HUES48 (cell line): ENCODE measurements at regions not wholly inside any gene's neighbourhood (a gene's known extent, or its start where the extent isn't known, plus 50 kb on each side); places are given as distances from the start of the nearest gene placed in this dataset.

Source experiments
- H3K27ac ChIP-seq: one replicate; pipeline ENCODE4 v1.7.0; 2013; ENCODE audit warnings: low read depth, low read length, inconsistent platforms
- H3K27me3 ChIP-seq: 2 replicates; pipeline ENCODE4 v1.6.1; 2013; ENCODE audit warnings: mild to moderate bottlenecking, low read length; ENCODE audit not compliant: control insufficient read depth, insufficient read depth
- H3K36me3 ChIP-seq: 2 replicates; pipeline ENCODE4 v1.6.1; 2013; ENCODE audit warnings: low read length; ENCODE audit not compliant: control insufficient read depth, insufficient read depth
- H3K4me1 ChIP-seq: 2 replicates; pipeline ENCODE4 v1.6.1; 2013; ENCODE audit warnings: mild to moderate bottlenecking, low read length; ENCODE audit not compliant: control insufficient read depth, insufficient read depth
- H3K4me3 ChIP-seq: 2 replicates; pipeline ENCODE4 v1.5.1; 2013; ENCODE audit warnings: mild to moderate bottlenecking, low read depth, low read length
- H3K9ac ChIP-seq: 2 replicates; pipeline ENCODE4 v1.6.1; 2013; ENCODE audit warnings: mild to moderate bottlenecking, low read depth, low read length, moderate library complexity
- H3K9me3 ChIP-seq: 2 replicates; pipeline ENCODE4 v1.6.1; 2013; ENCODE audit warnings: low read length; ENCODE audit not compliant: control insufficient read depth, insufficient read depth

- Histone ChIP-seq H3K27ac (no peak overlapping the region), H3K36me3 (no peaks in the 10 kb centered on the region), H3K4me3 (no peak overlapping the region), H3K4me1 (peaks cover 4% of the 10 kb centered on the region; the same call in 1 of the 2 replicates), H3K9me3 (no peaks in the 10 kb centered on the region), H3K9ac (no peak overlapping the region), H3K27me3 (no peaks in the 10 kb centered on the region)
Measured at GRCh38 chr7:13188922-13189321, 501.5 kb downstream of the ARL4A start.

GRCh38 chr7:13189668-13190067 is 502.2 kb downstream of the ARL4A start:
- Histone ChIP-seq H3K9ac (no peak overlapping the region), H3K4me1 (peaks cover 4% of the 10 kb centered on the region; the same call in 1 of the 2 replicates), H3K36me3 (no peaks in the 10 kb centered on the region), H3K27me3 (no peaks in the 10 kb centered on the region), H3K27ac (no peak overlapping the region), H3K9me3 (no peaks in the 10 kb centered on the region), H3K4me3 (no peak overlapping the region)

DNA sequence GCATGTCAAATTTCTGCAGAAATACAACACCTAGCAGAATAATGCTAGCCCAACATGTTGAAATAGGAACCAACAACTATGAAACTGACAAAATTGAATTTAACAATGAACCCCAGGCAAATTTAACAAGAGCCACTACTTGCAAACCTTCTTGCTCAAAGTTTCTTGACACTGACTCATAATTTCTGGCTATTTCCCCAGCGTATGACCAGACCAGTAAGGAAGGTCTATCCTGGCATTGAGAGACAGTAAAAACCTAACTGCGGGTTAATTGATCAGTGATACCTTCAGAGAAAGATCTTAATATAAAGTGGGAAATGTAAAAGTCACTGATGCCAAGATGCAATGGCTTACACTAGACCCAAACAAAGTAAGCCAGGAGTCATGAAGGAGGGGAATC is 510.1 kb downstream of the ARL4A start:
- Histone ChIP-seq H3K9ac (no peak overlapping the region), H3K27ac (no peak overlapping the region), H3K36me3 (no peaks in the 10 kb centered on the region)

DNA sequence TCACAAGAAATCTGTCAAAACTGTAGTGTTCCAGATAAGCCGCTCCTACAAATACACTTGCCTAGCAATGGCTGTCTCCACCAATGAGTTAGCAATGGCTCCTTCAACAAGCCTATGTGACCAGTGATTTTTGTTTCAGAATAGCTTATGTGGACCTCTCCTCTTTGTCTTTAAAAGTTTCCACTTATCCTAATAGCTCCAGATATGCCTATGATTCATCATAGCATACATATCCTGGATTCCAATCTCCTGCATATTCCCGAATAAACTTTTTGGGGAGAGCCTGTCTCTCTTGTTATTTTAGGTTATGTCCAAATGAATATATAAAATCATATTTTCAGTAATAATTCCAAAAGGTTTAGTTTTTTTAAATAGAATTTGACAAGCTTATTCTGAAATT is 510.6 kb downstream of the ARL4A start:
- Histone ChIP-seq H3K9ac (no peak overlapping the region), H3K9me3 (no peaks in the 10 kb centered on the region), H3K36me3 (no peaks in the 10 kb centered on the region), H3K4me3 (no peak overlapping the region), H3K4me1 (no peaks in the 10 kb centered on the region), H3K27ac (no peak overlapping the region), H3K27me3 (no peaks in the 10 kb centered on the region)

More for the DNA sequence above, 510.1 kb downstream of the ARL4A start:
- Histone ChIP-seq H3K4me3 (no peak overlapping the region), H3K4me1 (no peaks in the 10 kb centered on the region), H3K27me3 (no peaks in the 10 kb centered on the region), H3K9me3 (no peaks in the 10 kb centered on the region)

DNA sequence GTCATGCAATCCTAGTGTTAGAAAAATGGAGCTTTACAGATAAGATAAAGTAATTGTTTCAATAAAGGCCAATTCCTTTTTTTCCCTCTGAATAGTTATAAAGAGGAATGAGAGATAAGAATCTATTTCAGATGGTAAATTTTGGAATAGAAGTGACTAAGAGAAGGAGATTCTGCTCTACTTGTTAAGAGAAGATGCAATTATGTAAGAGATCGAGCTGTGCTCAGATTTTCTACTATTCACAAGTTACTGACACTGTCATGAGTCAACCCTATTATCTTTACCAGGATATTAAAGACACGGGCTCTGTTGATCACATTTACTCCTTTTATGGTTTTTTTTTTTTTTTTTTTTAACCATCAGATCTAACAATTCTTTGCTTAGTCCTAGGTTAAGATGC is 511.3 kb downstream of the ARL4A start:
- no peaks in the 10 kb centered on the region for H3K27me3 ChIP-seq
- no peaks in the 10 kb centered on the region for H3K4me1 ChIP-seq
- no peak overlapping the region for H3K9ac ChIP-seq
- H3K27ac ChIP-seq: no peak overlapping the region
- H3K36me3 ChIP-seq: no peaks in the 10 kb centered on the region
- no peaks in the 10 kb centered on the region for H3K9me3 ChIP-seq
- H3K4me3 ChIP-seq: no peak overlapping the region

GRCh38 chr7:13201628-13202027 is 514.2 kb downstream of the ARL4A start:
- H3K9me3 ChIP-seq: no peaks in the 10 kb centered on the region
- no peaks in the 10 kb centered on the region for H3K36me3 ChIP-seq
- no peak overlapping the region for H3K9ac ChIP-seq
- no peak overlapping the region for H3K4me3 ChIP-seq
- H3K27me3 ChIP-seq: no peaks in the 10 kb centered on the region
- no peak overlapping the region for H3K27ac ChIP-seq
- H3K4me1 ChIP-seq: no peaks in the 10 kb centered on the region

DNA sequence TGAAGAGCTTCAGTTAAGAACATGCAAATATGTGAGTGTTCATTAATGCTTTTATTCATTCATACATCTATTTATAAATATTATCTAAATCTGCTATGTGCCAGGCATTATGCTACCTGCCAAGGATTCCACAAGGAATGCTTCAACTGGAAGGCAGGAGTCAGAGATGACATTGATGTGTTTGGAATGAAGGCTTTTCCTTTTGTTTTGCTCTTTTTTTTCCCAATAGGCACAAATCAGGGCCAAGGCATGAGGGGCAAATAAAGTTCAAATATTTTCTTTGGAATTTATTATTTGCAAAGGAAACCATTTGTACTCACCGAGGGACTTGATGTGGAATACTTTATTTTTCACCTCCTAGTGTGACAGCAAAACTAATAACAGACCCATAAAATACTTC is 530.3 kb downstream of the ARL4A start:
- no peaks in the 10 kb centered on the region for H3K36me3 ChIP-seq

GRCh38 chr7:13225068-13225467 is 537.6 kb downstream of the ARL4A start:
- Histone ChIP-seq H3K4me1 (no peaks in the 10 kb centered on the region), H3K9ac (no peak overlapping the region), H3K27ac (no peak overlapping the region), H3K4me3 (no peak overlapping the region), H3K27me3 (no peaks in the 10 kb centered on the region), H3K36me3 (no peaks in the 10 kb centered on the region), H3K9me3 (no peaks in the 10 kb centered on the region)

More for the DNA sequence above, 530.3 kb downstream of the ARL4A start:
- Histone ChIP-seq H3K4me1 (no peaks in the 10 kb centered on the region), H3K4me3 (no peak overlapping the region), H3K9me3 (no peaks in the 10 kb centered on the region), H3K27me3 (no peaks in the 10 kb centered on the region), H3K27ac (no peak overlapping the region), H3K9ac (no peak overlapping the region)

DNA sequence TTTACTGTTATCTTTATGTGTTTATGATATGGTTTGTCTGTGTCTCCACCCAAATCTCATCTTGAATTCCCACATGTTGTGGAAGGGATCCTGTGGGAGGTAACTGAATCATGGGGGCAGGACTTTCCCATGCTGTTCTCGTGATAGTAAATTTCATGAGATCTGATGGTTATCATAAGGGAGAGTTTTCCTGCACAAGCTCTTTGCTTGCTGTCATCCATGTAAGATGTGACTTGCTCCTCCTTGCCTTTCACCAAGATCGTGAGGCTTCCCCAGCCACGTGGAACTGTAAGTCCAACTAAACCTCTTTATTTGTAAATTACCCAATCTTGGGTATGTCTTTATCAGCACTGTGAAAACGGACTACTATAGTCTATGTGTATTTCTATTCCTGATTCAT is 539.0 kb downstream of the ARL4A start:
- no peaks in the 10 kb centered on the region for H3K27me3 ChIP-seq
- H3K27ac ChIP-seq: no peak overlapping the region
- H3K9me3 ChIP-seq: no peaks in the 10 kb centered on the region
- no peak overlapping the region for H3K9ac ChIP-seq
- no peak overlapping the region for H3K4me3 ChIP-seq
- H3K4me1 ChIP-seq: no peaks in the 10 kb centered on the region
- H3K36me3 ChIP-seq: no peaks in the 10 kb centered on the region

GRCh38 chr7:13231216-13231615 is 543.8 kb downstream of the ARL4A start:
- Histone ChIP-seq H3K27ac (no peak overlapping the region), H3K9me3 (no peaks in the 10 kb centered on the region), H3K9ac (no peak overlapping the region), H3K4me3 (no peak overlapping the region), H3K36me3 (no peaks in the 10 kb centered on the region), H3K27me3 (no peaks in the 10 kb centered on the region), H3K4me1 (no peaks in the 10 kb centered on the region)

- no peaks in the 10 kb centered on the region for H3K36me3 ChIP-seq
- no peak overlapping the region for H3K4me3 ChIP-seq
- no peak overlapping the region for H3K27ac ChIP-seq
- H3K9ac ChIP-seq: no peak overlapping the region
- H3K4me1 ChIP-seq: peaks cover 4% of the 10 kb centered on the region; the same call in 1 of the 2 replicates
- no peaks in the 10 kb centered on the region for H3K9me3 ChIP-seq
- no peaks in the 10 kb centered on the region for H3K27me3 ChIP-seq
Measured at GRCh38 chr7:13235436-13235835, 548.0 kb downstream of the ARL4A start.

DNA sequence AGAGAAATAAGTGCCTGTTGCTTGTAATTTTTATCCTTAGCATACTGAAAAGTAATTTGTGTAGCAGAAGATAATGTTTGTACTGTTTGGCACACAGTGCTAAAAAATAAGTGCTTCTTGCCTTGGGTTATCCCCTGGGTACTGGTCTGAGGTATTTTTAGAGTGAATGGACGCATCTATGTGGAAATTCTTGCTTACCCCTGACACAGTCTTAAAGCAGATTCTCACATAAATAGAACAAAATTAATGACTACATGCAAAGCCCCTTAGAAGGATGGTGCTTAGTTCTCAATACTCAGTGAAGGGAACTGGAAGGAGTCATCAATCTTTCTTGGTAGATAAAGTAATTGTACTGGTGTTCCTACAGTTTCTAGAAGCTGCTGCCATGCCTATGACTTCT is 548.6 kb downstream of the ARL4A start:
- Histone ChIP-seq H3K36me3 (no peaks in the 10 kb centered on the region), H3K27ac (no peak overlapping the region), H3K27me3 (no peaks in the 10 kb centered on the region), H3K9ac (no peak overlapping the region), H3K4me1 (peaks cover 8% of the 10 kb centered on the region; the same call in 1 of the 2 replicates), H3K9me3 (no peaks in the 10 kb centered on the region), H3K4me3 (no peak overlapping the region)
